Stimulated activated memory B cell treated with anti-CD40 and anti-IgM and Interleukin-4, amounts not matched to agents 10 μg/mL and 1 μg/mL and 100 μg/mL, for 72 hours (primary cell): ENCODE measurements at regions not wholly inside any gene's neighbourhood (a gene's known extent, or its start where the extent isn't known, plus 50 kb on each side); places are given as distances from the start of the nearest gene placed in this dataset.
"Not testable (repeated sequence)": the region's sequence is repeated elsewhere in the genome, so short reads cannot be mapped to it uniquely, and the experiment has no call there.

Experiments used
- ATAC-seq: fragments of 150-1000 bp; cut with Tn5 transposase; 2 replicates; pipeline ENCODE4 v1.10.0; 2021
- H3K27ac Mint-ChIP-seq: one replicate; pipeline ENCODE4 v1.8.0; 2022; ENCODE audit warnings: mild to moderate bottlenecking, mixed read lengths
- H3K27me3 Mint-ChIP-seq: one replicate; pipeline ENCODE4 v1.8.0; 2022; ENCODE audit warnings: mixed read lengths
- H3K36me3 Mint-ChIP-seq: one replicate; pipeline ENCODE4 v1.8.0; 2022; ENCODE audit warnings: mixed read lengths
- H3K4me1 Mint-ChIP-seq: one replicate; pipeline ENCODE4 v1.8.0; 2022; ENCODE audit warnings: mixed read lengths
- H3K4me3 Mint-ChIP-seq: one replicate; pipeline ENCODE4 v1.8.0; 2022; ENCODE audit warnings: mild to moderate bottlenecking, moderate library complexity, mixed read lengths
- H3K9me3 Mint-ChIP-seq: one replicate; pipeline ENCODE4 v1.8.0; 2022; ENCODE audit warnings: mixed read lengths

DNA sequence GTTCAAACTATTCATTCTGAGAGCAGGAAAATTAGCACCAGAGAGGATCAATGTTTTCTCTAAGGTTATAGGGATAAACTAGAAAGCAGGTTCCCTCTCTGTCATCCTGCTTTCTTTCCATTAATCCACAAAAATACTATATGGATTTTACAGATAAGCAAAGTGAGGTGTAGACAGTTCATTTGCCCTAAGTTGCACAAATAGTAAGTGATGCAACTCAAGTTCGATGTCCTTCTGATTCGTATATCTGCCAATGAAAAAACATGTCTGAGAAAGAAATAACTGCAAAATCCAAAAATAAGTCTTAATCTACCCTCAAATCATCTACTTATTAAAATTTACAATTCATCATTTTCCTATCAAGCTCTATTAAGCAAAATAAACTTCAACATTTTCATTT lies 254.6 kb upstream of the USP15 start:
- Mint-ChIP-seq H3K4me1 (no peaks in the 10 kb centered on the region), H3K27me3 (peaks cover 8% of the 10 kb centered on the region), H3K36me3 (no peaks in the 10 kb centered on the region), H3K27ac (no peak overlapping the region), H3K9me3 (no peaks in the 10 kb centered on the region), H3K4me3 (no peak overlapping the region)
- ATAC-seq, result no peak

DNA sequence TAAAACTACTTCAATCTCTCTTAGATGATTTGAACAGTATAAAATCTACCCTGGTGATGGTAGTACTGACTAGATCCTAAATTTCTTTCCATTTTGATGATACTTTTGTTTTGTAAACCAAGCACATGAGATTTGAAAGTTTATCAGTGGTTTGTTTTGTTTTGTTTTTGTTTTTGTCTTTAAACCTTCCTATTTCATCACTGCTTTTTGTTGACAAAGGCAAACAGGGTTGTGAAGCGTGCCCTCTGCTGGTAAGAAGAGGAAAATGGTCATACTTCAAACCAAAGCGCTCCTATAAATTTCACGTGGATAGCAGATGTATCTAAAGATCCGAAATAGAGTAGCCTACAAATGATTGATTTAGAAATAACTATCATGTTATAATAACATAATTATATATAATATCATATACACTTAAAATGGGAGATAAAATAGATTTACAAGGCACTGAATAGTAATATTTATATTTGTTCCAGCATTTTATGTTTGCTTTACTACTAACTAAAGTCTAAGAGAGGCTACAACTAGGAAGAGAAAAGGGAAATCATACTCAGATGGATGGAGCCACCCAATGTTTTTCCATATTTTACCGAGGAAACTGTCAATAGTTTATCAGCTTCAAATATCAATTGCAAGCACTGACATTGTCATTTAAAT lies 254.0 kb upstream of the USP15 start:
- no peak overlapping the region for H3K4me3 Mint-ChIP-seq
- no peak for ATAC-seq
- H3K9me3 Mint-ChIP-seq, result peaks cover 2% of the 10 kb centered on the region

GRCh38 chr12:62008703-62009102 lies 251.5 kb upstream of the USP15 start:
- Mint-ChIP-seq H3K36me3 (no peaks in the 10 kb centered on the region), H3K27me3 (peaks cover 8% of the 10 kb centered on the region), H3K4me3 (no peak overlapping the region), H3K9me3 (peaks cover 2% of the 10 kb centered on the region), H3K4me1 (no peaks in the 10 kb centered on the region), H3K27ac (no peak overlapping the region)
- ATAC-seq, result no peak

More for the DNA sequence above, 254.0 kb upstream of the USP15 start:
- H3K27ac Mint-ChIP-seq, result no peak overlapping the region
- no peaks in the 10 kb centered on the region for H3K36me3 Mint-ChIP-seq
- peaks cover 8% of the 10 kb centered on the region for H3K27me3 Mint-ChIP-seq
- H3K4me1 Mint-ChIP-seq, result no peaks in the 10 kb centered on the region

GRCh38 chr12:62009445-62009844 lies 250.8 kb upstream of the USP15 start:
- Mint-ChIP-seq H3K4me1 (no peaks in the 10 kb centered on the region), H3K36me3 (no peaks in the 10 kb centered on the region), H3K27me3 (peaks cover 8% of the 10 kb centered on the region), H3K9me3 (peaks cover 2% of the 10 kb centered on the region), H3K4me3 (no peak overlapping the region), H3K27ac (no peak overlapping the region)
- ATAC-seq, result no peak

GRCh38 chr12:62010331-62010906 lies 249.8 kb upstream of the USP15 start:
- ATAC-seq, H3K27ac Mint-ChIP-seq, H3K9me3 Mint-ChIP-seq, H3K4me3 Mint-ChIP-seq, H3K27me3 Mint-ChIP-seq, H3K4me1 Mint-ChIP-seq, H3K36me3 Mint-ChIP-seq: not testable (repeated sequence)

DNA sequence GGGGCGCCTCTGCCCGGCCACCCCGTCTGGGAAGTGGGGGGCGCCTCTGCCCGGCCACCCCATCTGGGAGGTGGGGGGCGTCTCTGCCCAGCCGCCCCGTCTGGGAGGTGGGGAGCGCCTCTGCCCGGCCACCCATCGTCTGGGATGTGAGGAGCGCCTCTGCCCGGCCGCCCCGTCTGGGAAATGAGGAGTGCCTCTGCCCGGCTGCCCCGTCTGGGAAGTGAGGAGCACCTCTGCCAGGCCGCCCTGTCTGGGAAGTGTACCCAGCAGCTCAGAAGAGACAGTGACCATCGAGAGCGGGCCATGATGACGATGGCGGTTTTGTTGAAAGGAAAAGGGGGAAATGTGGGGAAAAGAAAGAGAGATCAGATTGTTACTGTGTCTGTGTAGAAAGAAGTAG lies 249.2 kb upstream of the USP15 start:
- not testable (repeated sequence) for H3K4me3 Mint-ChIP-seq, H3K9me3 Mint-ChIP-seq, H3K27me3 Mint-ChIP-seq, ATAC-seq, H3K27ac Mint-ChIP-seq, H3K4me1 Mint-ChIP-seq, H3K36me3 Mint-ChIP-seq

DNA sequence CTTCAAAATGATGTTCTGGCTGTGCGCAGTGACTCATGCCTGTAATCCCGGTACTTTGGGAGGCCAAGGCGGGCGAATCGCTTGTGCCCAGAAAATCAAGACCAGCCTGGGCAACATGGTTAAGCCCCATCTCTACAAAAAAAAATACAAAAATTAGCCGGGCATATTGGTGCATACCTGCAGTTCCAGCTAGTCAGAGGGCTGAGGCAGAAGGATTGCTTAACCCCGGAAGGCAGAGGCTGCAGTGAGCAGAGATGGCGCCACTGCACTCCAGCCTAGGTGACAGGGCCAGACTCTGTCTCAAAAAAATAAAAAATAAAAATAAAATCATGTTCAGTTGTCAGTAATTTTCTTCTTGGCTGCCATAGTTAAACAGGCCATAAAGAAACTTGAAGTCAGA lies 245.9 kb upstream of the USP15 start:
- H3K27me3 Mint-ChIP-seq, result no peaks in the 10 kb centered on the region

GRCh38 chr12:62016021-62016420 lies 244.2 kb upstream of the USP15 start:
- ATAC-seq, result no peak

More for the DNA sequence above, 245.9 kb upstream of the USP15 start:
- no peak for ATAC-seq
- H3K36me3 Mint-ChIP-seq, result no peaks in the 10 kb centered on the region
- H3K9me3 Mint-ChIP-seq, result peaks cover 2% of the 10 kb centered on the region
- H3K27ac Mint-ChIP-seq, result no peak overlapping the region
- H3K4me3 Mint-ChIP-seq, result no peak overlapping the region
- H3K4me1 Mint-ChIP-seq, result no peaks in the 10 kb centered on the region

DNA sequence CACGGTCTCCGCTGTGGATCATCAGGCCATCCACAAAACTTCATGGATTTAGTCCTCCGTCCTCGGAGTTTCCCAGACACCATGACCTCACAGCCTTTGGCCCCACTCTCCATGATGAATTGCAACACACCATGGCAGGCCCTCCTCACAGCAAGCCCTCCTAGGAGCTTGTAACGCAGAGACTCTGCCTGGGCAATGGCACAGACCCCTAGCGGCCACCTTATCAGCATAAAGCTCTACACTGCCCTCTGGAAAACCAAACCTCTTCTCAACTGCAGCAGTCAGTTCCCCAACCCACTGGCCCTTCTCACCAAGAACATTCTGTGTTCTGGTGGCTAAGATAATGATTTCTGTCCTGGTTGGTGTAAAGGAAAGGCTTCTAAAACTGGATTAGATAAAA lies 238.4 kb upstream of the USP15 start:
- H3K27ac Mint-ChIP-seq, result no peak overlapping the region
- no peak overlapping the region for H3K4me3 Mint-ChIP-seq
- no peak for ATAC-seq
- no peaks in the 10 kb centered on the region for H3K4me1 Mint-ChIP-seq
- no peaks in the 10 kb centered on the region for H3K27me3 Mint-ChIP-seq
- peaks cover 3% of the 10 kb centered on the region for H3K9me3 Mint-ChIP-seq
- no peaks in the 10 kb centered on the region for H3K36me3 Mint-ChIP-seq

More at GRCh38 chr12:62016021-62016420, 244.2 kb upstream of the USP15 start:
- no peak overlapping the region for H3K4me3 Mint-ChIP-seq
- no peaks in the 10 kb centered on the region for H3K4me1 Mint-ChIP-seq
- no peak overlapping the region for H3K27ac Mint-ChIP-seq
- no peaks in the 10 kb centered on the region for H3K36me3 Mint-ChIP-seq
- peaks cover 2% of the 10 kb centered on the region for H3K9me3 Mint-ChIP-seq
- H3K27me3 Mint-ChIP-seq, result no peaks in the 10 kb centered on the region

DNA sequence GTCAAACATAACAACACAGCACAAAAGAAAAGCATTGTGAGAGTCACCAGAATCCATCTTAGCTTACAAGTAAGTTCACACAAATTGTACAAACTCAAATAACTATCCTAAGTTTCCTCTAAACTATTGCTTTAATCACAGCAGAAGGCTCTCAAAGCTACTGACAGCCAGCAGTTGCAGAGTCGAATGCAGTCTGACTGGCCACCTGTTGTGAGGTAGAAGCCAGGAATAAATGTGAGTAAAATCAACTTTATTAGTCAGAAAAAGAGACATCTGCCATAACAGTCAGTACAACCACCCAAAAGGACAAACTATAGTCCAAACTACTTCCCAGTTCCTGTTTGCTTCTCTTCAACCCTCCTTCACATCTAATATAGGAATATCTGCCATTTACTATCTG lies 231.7 kb upstream of the USP15 start:
- Mint-ChIP-seq H3K36me3 (no peaks in the 10 kb centered on the region), H3K4me1 (no peaks in the 10 kb centered on the region), H3K27ac (no peak overlapping the region), H3K4me3 (no peak overlapping the region), H3K9me3 (peaks cover 8% of the 10 kb centered on the region), H3K27me3 (no peaks in the 10 kb centered on the region)
- ATAC-seq, result no peak

DNA sequence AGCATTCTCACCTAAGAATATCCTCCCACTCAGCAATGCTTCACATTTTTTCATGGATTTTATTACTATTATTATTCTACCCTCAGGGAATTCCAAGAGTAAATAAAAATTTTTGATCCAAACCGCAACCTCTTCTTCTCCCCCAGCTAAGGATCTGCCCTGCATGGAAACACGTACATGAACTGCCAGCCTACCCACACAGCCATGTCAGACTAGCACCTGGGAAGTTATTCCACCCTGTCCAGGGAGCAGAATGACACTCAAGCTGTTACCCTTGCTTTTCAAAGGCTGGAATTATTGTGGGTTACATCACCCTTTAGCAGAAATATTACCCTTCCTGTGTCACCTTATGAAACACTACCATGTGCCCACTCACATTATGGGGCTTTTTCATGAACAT lies 227.3 kb upstream of the USP15 start:
- no peak for ATAC-seq
- H3K4me3 Mint-ChIP-seq, result no peak overlapping the region
- H3K4me1 Mint-ChIP-seq, result no peaks in the 10 kb centered on the region
- no peak overlapping the region for H3K27ac Mint-ChIP-seq
- no peaks in the 10 kb centered on the region for H3K36me3 Mint-ChIP-seq
- H3K9me3 Mint-ChIP-seq, result peaks cover 5% of the 10 kb centered on the region
- H3K27me3 Mint-ChIP-seq, result no peaks in the 10 kb centered on the region

GRCh38 chr12:62044450-62045135 lies 215.6 kb upstream of the USP15 start:
- Mint-ChIP-seq H3K27ac (no peak overlapping the region), H3K9me3 (peaks cover 5% of the 10 kb centered on the region), H3K4me1 (no peaks in the 10 kb centered on the region), H3K36me3 (no peaks in the 10 kb centered on the region), H3K27me3 (no peaks in the 10 kb centered on the region), H3K4me3 (no peak overlapping the region)
- no peak for ATAC-seq

GRCh38 chr12:62045211-62045610 lies 215.0 kb upstream of the USP15 start:
- ATAC-seq, result no peak
- Mint-ChIP-seq H3K4me3 (no peak overlapping the region), H3K36me3 (no peaks in the 10 kb centered on the region), H3K9me3 (peaks cover 4% of the 10 kb centered on the region), H3K27me3 (no peaks in the 10 kb centered on the region), H3K4me1 (no peaks in the 10 kb centered on the region), H3K27ac (no peak overlapping the region)

DNA sequence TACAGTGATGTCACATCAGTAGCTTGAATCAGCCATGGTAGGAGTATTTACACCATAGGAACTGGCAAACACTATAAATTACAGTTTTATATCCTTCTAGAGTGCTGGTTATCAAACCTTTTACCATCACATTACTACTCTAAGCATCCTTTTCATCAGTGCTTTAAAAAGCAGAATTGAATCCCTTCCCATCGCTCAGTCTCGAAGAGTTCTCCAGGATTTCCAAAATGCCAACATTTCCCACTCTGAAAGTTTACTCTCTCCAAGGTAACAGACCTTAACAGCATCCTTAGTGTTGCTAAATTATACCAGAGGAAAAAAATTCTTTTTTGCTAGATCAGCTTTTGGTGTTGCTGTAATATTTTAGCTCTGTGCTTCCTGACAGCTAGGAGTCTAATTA lies 209.4 kb upstream of the USP15 start:
- H3K4me3 Mint-ChIP-seq, result no peak overlapping the region
- no peaks in the 10 kb centered on the region for H3K9me3 Mint-ChIP-seq
- H3K36me3 Mint-ChIP-seq, result no peaks in the 10 kb centered on the region
- no peaks in the 10 kb centered on the region for H3K4me1 Mint-ChIP-seq
- H3K27me3 Mint-ChIP-seq, result no peaks in the 10 kb centered on the region
- H3K27ac Mint-ChIP-seq, result no peak overlapping the region
- ATAC-seq, result no peak

DNA sequence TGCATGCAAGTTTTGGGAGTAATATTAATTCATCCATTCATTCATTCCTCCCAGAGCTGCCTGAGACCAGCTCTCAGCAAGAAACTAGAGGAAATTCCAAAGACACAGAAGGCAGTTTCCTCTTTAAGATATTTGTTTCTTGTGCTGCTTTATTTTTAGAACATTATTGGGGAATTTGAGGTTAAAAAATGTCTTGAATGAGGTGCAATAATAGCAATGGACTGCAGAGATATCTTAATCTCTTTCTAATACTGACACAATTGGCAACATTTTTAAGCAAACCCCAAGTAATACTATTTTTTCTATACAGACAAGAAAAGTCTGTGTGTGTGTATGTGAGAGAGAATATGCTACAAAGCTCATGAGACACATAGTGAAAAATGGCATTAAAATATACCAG lies 190.2 kb upstream of the USP15 start:
- Mint-ChIP-seq H3K9me3 (no peaks in the 10 kb centered on the region), H3K27me3 (peaks cover 7% of the 10 kb centered on the region), H3K27ac (no peak overlapping the region), H3K4me1 (no peaks in the 10 kb centered on the region), H3K36me3 (no peaks in the 10 kb centered on the region), H3K4me3 (no peak overlapping the region)
- ATAC-seq, result no peak

- not testable (repeated sequence) for H3K27me3 Mint-ChIP-seq, H3K36me3 Mint-ChIP-seq, H3K4me3 Mint-ChIP-seq, H3K27ac Mint-ChIP-seq, H3K9me3 Mint-ChIP-seq, H3K4me1 Mint-ChIP-seq, ATAC-seq
These were observed 187.0 kb upstream of the USP15 start for GRCh38 chr12:62073236-62073635.
